Activated CD8-positive, alpha-beta memory T cell treated with anti-CD3 and anti-CD28 coated beads for 36 hours (primary cell): ENCODE measurements at regions not wholly inside any gene's neighbourhood (a gene's known extent, or its start where the extent isn't known, plus 50 kb on each side); places are given as distances from the start of the nearest gene placed in this dataset.

Experiments
- CTCF ChIA-PET: fragments of 350-600 bp; sonication (Branson Sonifier 250); formaldehyde crosslinking; loops from one replicate; lab custom pipeline; 2021; ENCODE audit warnings: antibody characterized with exemption; lab: Charles Lee
- POLR2A ChIA-PET: fragments of 350-600 bp; sonication (Branson Sonifier 250); formaldehyde crosslinking; loops from one replicate; lab custom pipeline; 2021; ENCODE audit warnings: antibody characterized with exemption; lab: Charles Lee

DNA sequence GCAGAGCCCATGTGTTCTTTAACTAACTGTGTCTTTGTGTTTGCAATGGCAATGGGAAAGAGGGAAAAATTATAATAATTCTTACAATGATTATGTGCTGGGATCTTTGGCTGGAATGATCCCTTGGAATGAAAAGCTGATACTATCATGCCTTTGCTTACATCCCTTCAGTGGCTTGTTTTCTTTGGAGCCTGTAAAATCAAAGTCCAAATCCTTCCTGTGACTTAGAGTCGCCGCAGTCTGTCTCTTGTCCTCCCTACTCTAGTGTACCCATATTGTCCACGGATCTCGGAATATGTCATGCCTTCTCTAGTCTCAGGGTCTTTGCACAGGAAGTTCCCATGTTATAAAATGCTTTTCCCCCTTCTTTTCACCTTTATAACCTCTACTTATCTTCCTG, 111.7 kb upstream of the MAF start:
- POLR2A ChIA-PET, result no interaction called here
- CTCF ChIA-PET, result no interaction called here

- POLR2A ChIA-PET, result no interaction called here
Observed at GRCh38 chr16:79707876-79708275, 107.3 kb upstream of the MAF start.

GRCh38 chr16:79703066-79703465, 102.5 kb upstream of the MAF start:
- ChIA-PET POLR2A (no interaction called here), CTCF (no interaction called here)

More at GRCh38 chr16:79707876-79708275, 107.3 kb upstream of the MAF start:
- CTCF ChIA-PET, result no interaction called here

- ChIA-PET CTCF (no interaction called here), POLR2A (no interaction called here)
Observed at GRCh38 chr16:79698341-79698753, 97.8 kb upstream of the MAF start.

DNA sequence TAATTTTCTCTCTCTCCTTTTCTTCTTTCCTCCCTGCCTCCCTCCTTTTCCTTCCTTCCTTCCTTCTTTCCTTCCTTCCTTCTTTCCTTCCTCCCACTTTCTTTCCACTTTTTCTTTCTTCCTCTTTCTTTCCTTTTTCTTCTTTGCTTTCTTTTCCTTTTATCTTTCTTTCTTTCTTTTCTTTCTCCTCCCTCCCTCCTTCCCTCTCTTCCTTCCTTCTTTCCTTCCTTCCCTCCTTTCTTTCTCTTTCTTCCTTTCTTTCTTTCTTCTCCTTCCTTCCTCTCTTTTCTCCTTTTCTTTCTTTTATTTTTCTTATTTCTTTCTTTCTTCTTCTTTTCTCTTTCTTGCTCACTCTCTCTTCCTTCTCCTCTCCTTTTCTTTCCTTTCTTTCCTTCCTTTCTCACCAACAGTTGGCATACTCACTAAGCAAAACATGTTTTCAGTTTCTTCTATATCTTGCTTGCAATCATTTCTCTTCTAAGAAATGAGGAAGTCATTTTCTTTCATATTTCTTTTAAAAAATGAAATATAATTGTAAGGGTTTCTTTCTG, 97.1 kb upstream of the MAF start:
- POLR2A ChIA-PET, result no interaction called here
- CTCF ChIA-PET, result no interaction called here

DNA sequence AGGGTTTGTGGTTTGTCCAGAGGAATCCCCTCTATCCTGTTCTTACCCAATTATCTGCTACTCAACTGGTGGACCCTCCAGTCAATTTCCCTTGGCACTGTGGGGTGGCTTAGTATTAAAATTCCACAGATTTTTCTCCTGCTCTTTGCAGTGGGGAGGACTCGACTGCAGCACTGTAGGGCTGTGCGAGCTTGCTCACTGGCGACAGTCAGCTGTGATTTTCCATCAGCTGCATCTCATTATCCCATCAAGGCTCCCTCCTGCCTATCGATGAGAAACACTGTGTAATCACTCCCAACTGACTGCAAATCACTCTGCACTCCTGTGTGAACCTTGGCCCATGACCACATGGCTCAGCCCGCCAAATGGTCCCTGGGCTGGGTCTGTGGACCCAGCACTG, 90.5 kb upstream of the MAF start:
- POLR2A ChIA-PET, result no interaction called here
- CTCF ChIA-PET, result no interaction called here

DNA sequence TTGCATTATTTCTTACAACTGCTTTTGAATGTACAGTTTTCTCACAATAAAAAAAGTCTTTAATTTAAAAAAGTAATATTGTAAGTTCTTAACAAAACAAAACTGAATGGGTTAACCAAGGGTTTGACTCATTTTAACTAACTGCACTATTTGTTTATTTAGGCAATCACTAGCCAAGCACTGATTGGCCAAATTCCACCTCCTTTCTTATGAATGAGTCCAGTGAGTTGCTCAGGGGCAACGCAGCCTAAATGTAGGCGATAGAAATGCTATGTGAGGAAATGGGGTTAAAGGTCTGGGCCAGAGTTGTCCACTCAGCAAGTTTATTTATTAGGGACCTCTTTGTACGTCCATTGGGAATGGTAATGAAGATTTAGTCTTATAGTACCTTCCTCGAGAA, 89.6 kb upstream of the MAF start:
- CTCF ChIA-PET, result no interaction called here
- POLR2A ChIA-PET, result no interaction called here

DNA sequence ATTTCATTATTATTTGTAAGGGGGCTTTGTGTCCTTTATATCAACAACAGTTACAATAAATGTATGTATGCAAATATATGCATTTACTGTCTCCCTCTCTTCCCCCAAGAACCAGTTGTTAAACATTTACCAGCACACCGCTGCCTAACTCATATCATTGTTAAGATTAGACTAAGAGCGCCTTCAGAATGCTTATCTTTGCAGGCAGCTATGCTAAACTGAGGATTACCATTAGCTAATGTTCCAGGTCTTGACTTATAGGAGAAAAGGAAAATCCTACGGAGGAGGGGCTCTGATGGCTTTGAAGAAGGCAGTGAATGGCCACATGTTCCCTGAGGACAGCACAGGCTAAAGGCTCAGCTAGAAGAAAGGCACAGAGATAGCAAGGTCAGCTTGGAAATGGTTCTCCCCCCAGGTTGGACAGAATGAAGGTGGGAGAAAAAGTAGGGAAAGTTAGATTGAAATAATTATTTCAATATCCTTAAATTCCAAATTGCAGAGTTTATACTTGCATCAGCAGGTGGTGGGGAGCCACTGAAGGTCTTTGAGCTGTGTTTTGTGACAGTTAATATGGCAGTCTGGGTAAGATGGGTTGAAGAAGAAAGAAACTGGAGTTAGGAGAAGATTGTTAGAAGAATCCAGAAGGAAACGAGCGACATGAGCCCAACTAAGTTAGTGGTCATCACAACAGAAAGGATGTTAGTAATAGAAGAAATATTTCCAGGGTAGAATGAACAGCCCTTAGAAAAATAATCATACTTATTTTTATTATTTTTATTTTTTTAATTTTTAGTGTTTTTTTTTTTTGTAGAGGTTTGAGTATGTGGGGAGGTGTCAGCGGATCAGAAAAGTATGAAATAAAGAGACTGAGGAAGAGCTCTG, 87.0 kb upstream of the MAF start:
- POLR2A ChIA-PET, result interaction anchor here (0.7 kb wide), 1 partner anchor 36 kb away, joined by 6 read pairs; no protein-coding TSS in a partner anchor
- CTCF ChIA-PET, result no interaction called here

GRCh38 chr16:79685871-79686270, 85.3 kb upstream of the MAF start:
- POLR2A ChIA-PET, result no interaction called here
- CTCF ChIA-PET, result no interaction called here

- CTCF ChIA-PET, result no interaction called here
- POLR2A ChIA-PET, result no interaction called here
Observed at GRCh38 chr16:79679334-79679733, 78.8 kb upstream of the MAF start.

DNA sequence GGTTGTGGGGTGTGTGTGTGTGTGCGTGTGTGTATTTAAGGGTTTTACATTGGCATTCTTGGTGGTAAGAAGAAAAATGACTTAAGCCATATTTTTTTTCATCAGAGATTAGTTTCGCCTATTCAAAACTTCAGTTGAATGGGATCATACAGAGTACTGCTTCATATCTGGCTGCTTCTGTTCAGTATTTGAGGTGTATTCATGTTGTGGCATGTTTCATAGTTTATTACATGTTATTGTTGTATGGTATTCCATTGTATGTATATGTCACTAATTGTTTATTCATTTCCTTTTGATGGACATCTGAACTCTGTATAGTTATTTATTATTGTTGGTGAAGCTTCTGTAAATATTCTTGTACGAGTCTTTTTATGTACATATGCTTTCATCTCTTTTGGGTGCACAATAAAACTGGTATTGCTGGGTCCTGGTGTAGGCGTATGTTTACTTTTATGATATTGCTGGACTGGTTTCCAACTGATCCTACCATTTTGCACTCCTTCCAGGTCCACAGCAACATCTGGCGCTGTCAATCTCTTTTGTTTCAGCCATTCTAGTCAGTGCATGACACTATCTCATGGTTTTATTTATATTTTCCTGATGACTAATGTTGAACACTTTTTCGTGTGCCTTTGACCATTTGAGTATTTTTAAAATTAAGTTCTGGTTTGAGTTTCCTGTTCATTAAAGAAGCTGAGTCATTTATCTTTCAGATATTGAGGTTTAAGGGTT, 77.4 kb upstream of the MAF start:
- ChIA-PET CTCF (no interaction called here), POLR2A (no interaction called here)

GRCh38 chr16:79673635-79674034, 73.1 kb upstream of the MAF start:
- CTCF ChIA-PET, result no interaction called here
- POLR2A ChIA-PET, result no interaction called here

- ChIA-PET CTCF (no interaction called here), POLR2A (no interaction called here)
Observed at GRCh38 chr16:79672524-79672923, 72.0 kb upstream of the MAF start.

DNA sequence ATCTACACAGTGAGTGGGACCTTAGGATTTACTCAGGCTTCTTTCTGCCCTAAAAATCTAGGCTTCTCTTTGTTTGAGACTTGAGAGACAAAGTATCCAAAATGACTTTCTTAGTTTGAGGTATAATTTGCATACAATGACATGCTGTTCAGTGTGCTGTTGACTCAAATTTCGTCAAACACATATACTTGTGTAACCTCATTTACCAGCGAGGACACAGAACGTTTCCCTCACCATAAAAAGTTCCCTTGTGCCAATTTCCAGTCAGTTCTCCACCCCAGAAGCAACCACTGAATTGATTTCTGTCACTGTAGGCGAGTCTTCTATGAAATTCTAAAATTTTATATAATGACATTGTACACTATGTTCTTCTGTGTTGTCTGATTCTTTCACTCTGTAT, 68.0 kb upstream of the MAF start:
- CTCF ChIA-PET, result no interaction called here
- POLR2A ChIA-PET, result no interaction called here

DNA sequence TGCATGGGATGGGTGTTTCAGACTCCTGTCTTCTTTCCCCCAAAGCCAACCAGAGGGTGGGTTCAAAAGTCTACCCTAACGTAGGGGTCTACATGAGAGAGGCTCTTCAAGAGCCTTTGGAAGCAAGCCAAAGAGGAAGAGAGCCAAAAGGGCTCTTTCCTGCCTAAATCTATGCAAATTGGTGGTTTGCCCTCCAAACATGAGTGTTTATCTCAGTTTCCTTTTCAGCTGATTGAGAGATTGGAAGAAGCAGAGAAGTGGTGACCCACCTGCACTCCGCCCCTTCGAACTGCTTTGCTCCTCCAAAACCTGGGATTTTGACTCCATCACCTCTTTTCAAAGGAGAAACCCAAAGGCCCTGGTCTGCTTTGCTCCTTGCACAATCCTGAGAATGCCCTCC, 65.4 kb upstream of the MAF start:
- ChIA-PET POLR2A (no interaction called here), CTCF (no interaction called here)

DNA sequence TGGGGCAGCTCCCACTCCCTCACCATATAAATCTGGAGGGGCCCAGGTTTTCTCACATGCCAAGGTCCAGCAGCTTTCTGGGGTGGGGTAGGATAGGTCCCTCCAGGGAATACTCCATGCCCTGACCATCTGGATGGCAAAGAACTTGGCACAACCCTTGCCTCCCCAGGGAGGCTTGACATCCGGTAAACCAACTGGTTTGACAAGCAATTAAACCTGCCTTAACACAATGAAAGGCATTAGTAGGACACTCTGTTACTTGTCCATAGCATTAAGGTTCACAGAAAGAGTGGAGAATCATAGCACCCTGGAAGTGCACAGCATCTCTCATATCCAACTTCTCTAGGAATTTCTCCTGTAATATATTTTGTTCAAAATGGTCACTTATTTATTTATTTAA, 63.9 kb upstream of the MAF start:
- POLR2A ChIA-PET, result no interaction called here
- CTCF ChIA-PET, result interaction anchor here (0.6 kb wide), 1 partner anchor 980 kb away, joined by 3 read pairs; no protein-coding TSS in a partner anchor

DNA sequence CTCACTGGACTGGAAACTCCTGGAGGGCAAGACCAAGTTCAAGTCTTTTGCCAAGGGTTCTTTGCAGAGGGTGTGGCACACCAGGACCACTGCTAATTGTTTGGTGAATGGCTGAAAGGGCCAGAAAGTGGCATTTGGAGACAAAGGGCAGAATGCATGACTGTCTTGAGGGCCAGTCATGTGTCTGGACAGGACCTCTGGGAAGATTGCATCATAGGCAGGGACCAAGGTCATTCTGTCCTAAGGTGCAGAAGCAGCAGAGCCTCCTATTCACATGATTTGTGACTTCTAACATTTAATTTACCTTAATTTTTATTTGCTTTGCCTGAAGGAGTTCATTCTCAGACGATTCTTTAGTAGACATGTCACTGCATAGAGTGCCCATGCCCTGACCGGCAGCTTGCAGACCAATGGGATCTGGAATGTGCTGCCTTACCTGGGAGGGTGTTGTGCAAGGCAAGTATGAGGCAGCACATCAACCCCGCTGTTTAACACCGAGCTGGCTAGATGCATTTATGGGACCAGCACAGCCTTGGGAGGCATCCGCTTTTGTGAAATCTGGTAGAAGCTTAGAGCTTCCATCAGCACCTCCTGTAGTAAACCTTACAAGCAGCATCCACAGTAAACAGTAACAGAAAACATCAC, 62.3 kb upstream of the MAF start:
- POLR2A ChIA-PET, result interaction anchor here (0.6 kb wide), 1 partner anchor 63 kb away, joined by 3 read pairs; no protein-coding TSS in a partner anchor
- CTCF ChIA-PET, result no interaction called here

GRCh38 chr16:79662122-79662521, 61.6 kb upstream of the MAF start:
- POLR2A ChIA-PET, result no interaction called here
- CTCF ChIA-PET, result no interaction called here

DNA sequence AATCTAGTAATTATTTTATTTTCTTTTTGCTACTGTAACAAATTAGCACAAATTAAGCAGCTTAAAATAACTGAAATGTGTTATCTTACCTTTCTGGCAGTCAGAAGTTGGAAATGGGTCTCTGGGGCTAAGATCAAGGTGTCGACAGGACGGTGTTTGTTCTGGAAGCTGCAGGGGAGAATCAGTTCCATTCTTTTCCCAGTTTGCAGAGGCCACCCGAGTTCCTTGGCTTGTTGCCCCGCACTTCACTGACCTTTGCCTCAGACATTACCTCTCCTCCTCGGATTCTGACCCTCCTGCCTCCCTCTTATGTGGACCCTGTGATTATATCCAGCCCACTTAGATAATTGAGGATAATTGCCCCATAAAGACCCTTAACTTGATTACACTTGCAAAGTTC, 61.0 kb upstream of the MAF start:
- ChIA-PET POLR2A (no interaction called here), CTCF (no interaction called here)

DNA sequence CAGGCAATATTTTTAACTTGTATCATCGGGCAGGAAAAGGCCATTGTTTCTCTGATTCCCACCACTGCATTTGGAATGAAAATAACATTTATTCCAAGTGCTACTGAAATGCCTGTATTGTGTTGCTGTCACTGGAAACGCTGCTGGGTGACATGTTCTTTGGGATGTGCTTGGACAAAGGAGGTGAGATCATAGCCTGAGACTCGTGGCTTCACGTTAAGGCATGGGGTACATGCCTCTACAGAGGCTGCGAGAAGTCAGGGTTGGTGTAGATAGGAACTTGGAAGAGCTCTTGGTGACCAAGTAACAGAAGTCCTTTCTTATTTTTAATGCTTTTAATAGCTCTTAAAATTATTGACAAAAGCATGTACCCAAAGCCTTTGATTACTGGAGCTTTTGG, 58.8 kb upstream of the MAF start:
- POLR2A ChIA-PET, result interaction anchor here (1.1 kb wide), 1 partner anchor 17 kb away, joined by 3 read pairs; no protein-coding TSS in a partner anchor
- CTCF ChIA-PET, result no interaction called here
